Mesenchymal stem cell (in vitro differentiated cells and primary cell): ENCODE measurements at regions not wholly inside any gene's neighbourhood (a gene's known extent, or its start where the extent isn't known, plus 50 kb on each side); places are given as distances from the start of the nearest gene placed in this dataset.

ENCODE experiments used
- DNase-seq: peaks from one replicate; pipeline ENCODE4 v3.0.0-alpha.2; 2013
- H2AFZ ChIP-seq: one replicate; pipeline ENCODE4 v1.6.1; 2013; ENCODE audit warnings: low read depth, mild to moderate bottlenecking, control low read depth, inconsistent platforms, low read length, moderate library complexity
- H2AK5ac ChIP-seq: 2 replicates; pipeline ENCODE4 v1.6.1; 2013; ENCODE audit warnings: low read length, moderate library complexity, mild to moderate bottlenecking, inconsistent platforms; ENCODE audit not compliant: severe bottlenecking
- H2BK120ac ChIP-seq: one replicate; pipeline ENCODE4 v1.6.1; 2013; ENCODE audit warnings: low read depth, mild to moderate bottlenecking, inconsistent platforms, low read length, moderate library complexity
- H2BK12ac ChIP-seq, 2 experiments: one replicate each; pipeline ENCODE4 v1.6.1; 2013; ENCODE audit warnings: inconsistent platforms in 2 of 2, low read length in 2 of 2, mild to moderate bottlenecking in 2 of 2, moderate library complexity in 2 of 2, control low read depth in 1 of 2
- H2BK15ac ChIP-seq: one replicate; pipeline ENCODE4 v1.6.1; 2013; ENCODE audit warnings: mild to moderate bottlenecking, low read depth, inconsistent platforms; ENCODE audit not compliant: poor library complexity, severe bottlenecking
- H2BK5ac ChIP-seq: 2 replicates; pipeline ENCODE4 v1.6.1; 2013; ENCODE audit warnings: low read depth, mild to moderate bottlenecking, low read length, control low read depth, inconsistent platforms; ENCODE audit not compliant: poor library complexity, severe bottlenecking
- H3K14ac ChIP-seq, 2 experiments: one replicate each; pipeline ENCODE4 v1.6.1; 2013; ENCODE audit warnings: inconsistent platforms in 2 of 2, low read length in 2 of 2, control low read depth in 1 of 2, mild to moderate bottlenecking in 1 of 2, moderate library complexity in 1 of 2
- H3K18ac ChIP-seq, 2 experiments: one replicate each; pipeline ENCODE4 v1.6.1; 2013; ENCODE audit warnings: inconsistent platforms in 2 of 2, low read length in 2 of 2, control low read depth in 1 of 2, low read depth in 1 of 2, mild to moderate bottlenecking in 1 of 2
- H3K23ac ChIP-seq, 2 experiments: one replicate each; pipeline ENCODE4 v1.6.1; 2013; ENCODE audit warnings: inconsistent platforms in 2 of 2, low read length in 2 of 2, mild to moderate bottlenecking in 2 of 2, moderate library complexity in 2 of 2, control low read depth in 1 of 2
- H3K27ac ChIP-seq: 2 replicates; pipeline ENCODE4 v1.5.1; 2013; ENCODE audit warnings: mild to moderate bottlenecking, moderate library complexity, low read length, control low read depth, inconsistent platforms; ENCODE audit not compliant: poor library complexity, severe bottlenecking
- H3K27me3 ChIP-seq, 2 experiments: 2 replicates each; pipeline versions ENCODE4 v1.6.1 to v1.7.0; 2013; ENCODE audit warnings: low read length in 2 of 2, mild to moderate bottlenecking in 2 of 2, moderate library complexity in 2 of 2, control low read depth in 1 of 2, inconsistent platforms in 1 of 2; ENCODE audit not compliant: control insufficient read depth in 1 of 2, insufficient read depth in 1 of 2
- H3K36me3 ChIP-seq, 2 experiments: 2 replicates each; pipeline versions ENCODE4 v1.6.1 to v1.7.0; 2013; ENCODE audit warnings: low read length in 2 of 2, control low read depth in 1 of 2, inconsistent platforms in 1 of 2, low read depth in 1 of 2, mild to moderate bottlenecking in 1 of 2; ENCODE audit not compliant: insufficient read depth in 2 of 2, control insufficient read depth in 1 of 2
- H3K4ac ChIP-seq, 2 experiments: one replicate each; pipeline ENCODE4 v1.6.1; 2013; ENCODE audit warnings: inconsistent platforms in 2 of 2, low read length in 2 of 2, mild to moderate bottlenecking in 2 of 2, moderate library complexity in 2 of 2, control low read depth in 1 of 2, low read depth in 1 of 2
- H3K4me1 ChIP-seq: 2 replicates; pipeline ENCODE4 v1.6.1; 2013; ENCODE audit warnings: low read depth, low read length, control low read depth; ENCODE audit not compliant: control insufficient read depth, insufficient read depth
- H3K4me2 ChIP-seq: 2 replicates; pipeline ENCODE4 v1.6.1; 2013; ENCODE audit warnings: low read length, mild to moderate bottlenecking, inconsistent platforms; ENCODE audit not compliant: poor library complexity, severe bottlenecking
- H3K4me3 ChIP-seq, 2 experiments: 2 replicates each; pipeline versions ENCODE4 v1.5.1 to v1.7.0; 2013; ENCODE audit warnings: low read length in 2 of 2, mild to moderate bottlenecking in 2 of 2, control low read depth in 1 of 2, low read depth in 1 of 2; ENCODE audit not compliant: insufficient read depth in 1 of 2
- H3K79me1 ChIP-seq: replicated peaks from 2 replicates; pipeline ENCODE4 v1.6.1; 2013; ENCODE audit warnings: mild to moderate bottlenecking, control low read depth, low read length, inconsistent platforms; ENCODE audit not compliant: poor library complexity, severe bottlenecking
- H3K9ac ChIP-seq: 2 replicates; pipeline ENCODE4 v1.7.0; 2013; ENCODE audit warnings: mild to moderate bottlenecking, low read length, moderate library complexity
- H3K9me3 ChIP-seq: 2 replicates; pipeline ENCODE4 v1.7.0; 2013; ENCODE audit warnings: mild to moderate bottlenecking, low read length; ENCODE audit not compliant: control insufficient read depth
- H4K8ac ChIP-seq: one replicate; pipeline ENCODE4 v1.6.1; 2013; ENCODE audit warnings: inconsistent platforms, mild to moderate bottlenecking, low read length, moderate library complexity
- H4K91ac ChIP-seq: one replicate; pipeline ENCODE4 v1.6.1; 2013; ENCODE audit warnings: mild to moderate bottlenecking, low read length, inconsistent platforms
- WGBS: methylation state at CpG from one replicate; pipeline ENCODE4 v1.1.7; 2013; ENCODE audit warnings: mixed read lengths; 5-methylcytosine and 5-hydroxymethylcytosine counted together

GRCh38 chr10:29124864-29125263, 164.0 kb upstream of the LYZL1 start:
- Histone ChIP-seq H2AK5ac (no peak overlapping the region), H4K8ac (no peak overlapping the region), H3K79me1 (no peaks in the 10 kb centered on the region), H2BK120ac (no peak overlapping the region), H3K27ac (no peak overlapping the region), H3K9ac (no peak overlapping the region), H2BK12ac (no peak overlapping the region), H2AFZ (no peak overlapping the region), H3K4me3 (no peak overlapping the region), H3K27me3 (peaks cover 0 to 20% of the 10 kb centered on the region in 2 experiments), H3K18ac (no peak overlapping the region), H4K91ac (no peak overlapping the region), H3K36me3 (no peaks in the 10 kb centered on the region), H3K4me1 (no peaks in the 10 kb centered on the region), H2BK5ac (no peak overlapping the region), H3K9me3 (no peaks in the 10 kb centered on the region), H3K23ac (no peak overlapping the region), H3K4me2 (no peak overlapping the region), H3K14ac (no peak overlapping the region), H2BK15ac (peak overlapping the region; percentile 69), H3K4ac (no peak overlapping the region)
- 85% methylated on average over 6 of the region's 6 CpGs for WGBS
- no peak for DNase-seq

DNA sequence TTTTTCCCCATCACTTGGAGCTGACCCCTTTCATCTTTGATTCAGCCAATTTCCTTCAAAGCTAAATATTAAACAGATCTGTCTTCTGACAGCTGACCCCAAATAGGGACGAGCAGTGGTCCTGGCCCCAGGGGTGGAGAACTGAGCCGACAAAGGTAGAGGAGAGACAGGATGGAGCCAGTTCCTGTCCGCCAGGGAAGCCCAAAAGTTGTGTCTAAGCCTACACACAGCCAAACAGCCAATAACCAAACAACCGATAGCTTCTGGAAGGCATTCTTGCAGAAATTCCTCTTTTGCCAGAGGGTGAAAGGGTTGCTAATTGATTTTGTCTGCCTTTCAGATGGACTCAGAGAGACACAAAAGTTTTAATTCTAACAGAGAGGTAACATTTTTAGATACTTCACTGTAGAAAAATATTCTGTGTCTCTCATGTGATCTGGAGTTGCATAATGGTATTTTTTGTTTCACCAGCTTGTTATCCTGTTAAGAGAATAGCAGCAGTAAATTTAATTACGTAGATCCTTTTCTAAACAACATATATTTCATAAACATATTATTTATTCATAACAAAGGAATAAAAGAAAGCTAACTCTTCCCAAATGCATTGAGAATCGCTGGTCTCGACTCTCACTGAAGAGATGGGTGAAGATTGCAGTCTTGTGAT, 161.7 kb upstream of the LYZL1 start:
- H3K9ac ChIP-seq: no peak overlapping the region
- no peaks in the 10 kb centered on the region for H3K9me3 ChIP-seq
- peak overlapping the region in 1 of 2 experiments; percentile 75 for H2BK12ac ChIP-seq
- H2BK5ac ChIP-seq: no peak overlapping the region
- no peak overlapping the region for H3K4me3 ChIP-seq
- peak overlapping the region; percentile 6 for H4K91ac ChIP-seq
- H3K27me3 ChIP-seq: peaks cover 0 to 20% of the 10 kb centered on the region in 2 experiments
- no peak overlapping the region for H2AFZ ChIP-seq
- H2AK5ac ChIP-seq: no peak overlapping the region
- 52% methylated on average over 4 of the region's 7 CpGs for WGBS
- no peak overlapping the region for H3K4ac ChIP-seq
- H3K4me2 ChIP-seq: no peak overlapping the region
- no peaks in the 10 kb centered on the region for H3K79me1 ChIP-seq
- DNase-seq: no peak
- H2BK120ac ChIP-seq: no peak overlapping the region
- H3K23ac ChIP-seq: no peak overlapping the region
- no peak overlapping the region for H3K14ac ChIP-seq
- H3K36me3 ChIP-seq: no peaks in the 10 kb centered on the region
- H3K4me1 ChIP-seq: peaks cover 2% of the 10 kb centered on the region
- H3K27ac ChIP-seq: no peak overlapping the region
- H4K8ac ChIP-seq: peak overlapping the region; percentile 59
- H2BK15ac ChIP-seq: no peak overlapping the region
- no peak overlapping the region for H3K18ac ChIP-seq

DNA sequence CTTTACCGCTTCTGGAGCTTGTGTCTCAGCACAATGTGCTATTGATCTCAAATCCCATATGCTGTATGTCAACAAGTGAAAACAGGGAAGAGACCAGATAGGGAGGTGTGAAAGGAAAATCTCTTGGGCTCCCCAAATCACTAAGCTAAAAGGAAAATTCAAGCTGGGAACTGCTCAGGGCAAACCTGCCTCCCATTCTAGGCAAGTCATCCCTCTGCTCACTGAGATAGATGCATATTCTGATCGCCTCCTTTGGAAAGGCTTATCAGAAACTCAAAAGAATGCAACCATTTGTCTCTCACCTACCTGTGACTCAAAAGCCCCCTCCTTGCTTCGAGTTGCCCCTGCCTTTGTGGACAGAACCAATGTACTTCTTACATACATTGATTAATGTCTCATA, 161.1 kb upstream of the LYZL1 start:
- DNase-seq: no peak
- Histone ChIP-seq H3K18ac (no peak overlapping the region), H2BK15ac (no peak overlapping the region), H2AFZ (no peak overlapping the region), H3K23ac (no peak overlapping the region), H3K14ac (no peak overlapping the region), H4K8ac (no peak overlapping the region), H3K27me3 (peaks cover 0 to 20% of the 10 kb centered on the region in 2 experiments), H4K91ac (no peak overlapping the region), H3K4me3 (no peak overlapping the region), H2BK120ac (no peak overlapping the region), H2BK5ac (no peak overlapping the region), H3K27ac (no peak overlapping the region), H3K4me2 (no peak overlapping the region), H3K9ac (no peak overlapping the region), H3K4ac (no peak overlapping the region), H3K4me1 (peaks cover 2% of the 10 kb centered on the region), H2AK5ac (no peak overlapping the region), H3K36me3 (no peaks in the 10 kb centered on the region), H2BK12ac (peak overlapping the region in 1 of 2 experiments; percentile 61), H3K79me1 (no peaks in the 10 kb centered on the region), H3K9me3 (no peaks in the 10 kb centered on the region)
- 44% methylated on average over 2 of the region's 3 CpGs for WGBS

DNA sequence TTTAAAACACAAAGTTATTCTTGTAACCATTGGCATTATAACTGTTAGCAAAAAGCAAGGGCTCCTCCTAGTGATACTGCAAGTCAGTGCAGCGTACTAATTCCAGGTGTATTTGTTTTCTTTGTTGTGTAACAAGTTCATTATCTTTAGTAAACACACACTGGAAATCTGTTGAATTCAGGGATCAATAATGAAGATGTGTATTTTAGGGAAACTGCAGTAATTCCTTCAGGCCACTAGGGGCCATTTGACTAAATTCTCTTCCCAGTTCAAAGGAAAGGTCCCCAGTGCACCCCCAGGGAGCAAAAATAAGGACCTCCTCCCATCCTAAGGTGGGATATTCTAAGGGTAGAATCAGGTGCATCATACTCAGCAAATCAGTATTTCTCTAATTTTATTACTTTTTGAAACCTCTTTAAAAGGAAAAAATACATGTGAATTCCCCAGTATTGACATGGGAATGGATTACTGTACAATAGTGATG, 158.6 kb upstream of the LYZL1 start:
- Histone ChIP-seq H3K9me3 (no peaks in the 10 kb centered on the region), H3K79me1 (no peaks in the 10 kb centered on the region), H2BK5ac (no peak overlapping the region), H3K4ac (no peak overlapping the region), H2BK12ac (no peak overlapping the region), H2BK15ac (no peak overlapping the region), H3K27me3 (peaks cover 0 to 16% of the 10 kb centered on the region in 2 experiments), H2AFZ (no peak overlapping the region), H4K8ac (no peak overlapping the region), H2AK5ac (no peak overlapping the region), H3K4me3 (no peak overlapping the region), H3K4me1 (peaks cover 2% of the 10 kb centered on the region), H4K91ac (no peak overlapping the region), H2BK120ac (no peak overlapping the region), H3K27ac (no peak overlapping the region), H3K23ac (no peak overlapping the region), H3K4me2 (no peak overlapping the region), H3K18ac (no peak overlapping the region), H3K9ac (no peak overlapping the region), H3K36me3 (no peaks in the 10 kb centered on the region), H3K14ac (no peak overlapping the region)
- DNase-seq: peak; percentile 56
- WGBS: no CpG with 5 or more reads among the region's 1 CpG
